Parathyroid adenoma (tissue), 2 donors: ENCODE measurements at regions not wholly inside any gene's neighbourhood (a gene's known extent, or its start where the extent isn't known, plus 50 kb on each side); places are given as distances from the start of the nearest gene placed in this dataset.
"Not testable (repeated sequence)": the region's sequence is repeated elsewhere in the genome, so short reads cannot be mapped to it uniquely, and the experiment has no call there.

Source experiments
- H2AFZ ChIP-seq: fragments of 300-600 bp; sonication (generic); one replicate; pipeline ENCODE4 v1.7.0; 2017; ENCODE audit warnings: antibody characterized with exemption, mild to moderate bottlenecking
- H3K27ac ChIP-seq: fragments of 300-600 bp; sonication (generic); one replicate; pipeline ENCODE4 v1.7.0; 2017
- H3K27me3 ChIP-seq: fragments of 300-600 bp; sonication (generic); one replicate; pipeline ENCODE4 v1.7.0; 2017; ENCODE audit warnings: low read length; ENCODE audit not compliant: control insufficient read depth, insufficient read depth
- H3K36me3 ChIP-seq: fragments of 300-600 bp; sonication (generic); one replicate; pipeline ENCODE4 v1.7.0; 2017; ENCODE audit warnings: low read length; ENCODE audit not compliant: control insufficient read depth, insufficient read depth
- H3K4me1 ChIP-seq: fragments of 300-600 bp; sonication (generic); one replicate; pipeline ENCODE4 v1.7.0; 2017; ENCODE audit warnings: control low read depth
- H3K4me2 ChIP-seq: fragments of 300-600 bp; sonication (generic); one replicate; pipeline ENCODE4 v1.7.0; 2017; ENCODE audit warnings: low read length
- H3K4me3 ChIP-seq: fragments of 300-600 bp; sonication (generic); one replicate; pipeline ENCODE4 v1.7.0; 2017; ENCODE audit warnings: low read depth, low read length
- H3K79me2 ChIP-seq: fragments of 300-600 bp; sonication (generic); one replicate; pipeline ENCODE4 v1.7.0; 2017; ENCODE audit warnings: control low read depth
- H3K9ac ChIP-seq: fragments of 300-600 bp; sonication (generic); one replicate; pipeline ENCODE4 v1.7.0; 2017; ENCODE audit warnings: mild to moderate bottlenecking
- H3K9me3 ChIP-seq: fragments of 300-600 bp; sonication (generic); one replicate; pipeline ENCODE4 v1.7.0; 2017; ENCODE audit warnings: low read length; ENCODE audit not compliant: control insufficient read depth
- CTCF ChIP-seq: fragments of 300-600 bp; sonication (generic); IDR thresholded peaks from one replicate; pipeline ENCODE4 v1.7.0; 2017; ENCODE audit warnings: antibody characterized with exemption, mild to moderate bottlenecking
- donor health status: primary hyperparathyroidism.

DNA sequence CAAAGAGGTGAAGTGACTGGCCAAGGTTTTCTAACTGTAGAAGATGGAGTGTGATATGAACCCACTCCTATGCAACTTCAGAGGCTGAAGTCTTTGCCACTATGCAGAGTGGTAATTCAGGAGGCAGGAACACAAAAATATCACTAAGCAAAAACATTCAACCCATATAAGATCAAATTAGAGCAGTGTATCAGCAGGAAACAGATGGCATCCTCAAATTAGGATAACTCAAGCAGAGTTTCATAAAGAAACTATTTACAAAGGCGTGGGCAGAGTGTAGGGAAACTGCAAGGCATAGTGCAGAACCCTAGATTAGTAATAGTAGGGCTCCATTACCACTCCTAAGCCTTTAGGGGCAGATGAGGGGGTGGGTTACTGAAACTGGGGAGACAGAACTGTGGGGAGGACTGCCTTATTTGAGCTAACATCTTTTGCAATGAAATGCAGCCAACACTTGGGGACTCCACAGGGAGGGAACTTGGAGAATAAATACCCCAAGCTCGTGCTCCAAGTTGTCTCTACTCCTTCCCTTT is 72.2 kb downstream of the PTTG1 start:
- Histone ChIP-seq H3K36me3 (no peaks in the 10 kb centered on the region), H3K9ac (no peak overlapping the region), H3K9me3 (no peaks in the 10 kb centered on the region), H3K4me3 (no peak overlapping the region), H3K27me3 (no peaks in the 10 kb centered on the region), H3K27ac (no peak overlapping the region), H3K79me2 (no peaks in the 10 kb centered on the region), H2AFZ (no peak overlapping the region), H3K4me1 (no peaks in the 10 kb centered on the region), H3K4me2 (no peak overlapping the region)
- no peak for TF ChIP-seq CTCF

GRCh38 chr5:160494451-160494850 is 72.8 kb downstream of the PTTG1 start:
- Histone ChIP-seq H3K4me3 (no peak overlapping the region), H3K27ac (no peak overlapping the region), H2AFZ (no peak overlapping the region), H3K79me2 (no peaks in the 10 kb centered on the region), H3K4me1 (no peaks in the 10 kb centered on the region), H3K9ac (no peak overlapping the region), H3K4me2 (no peak overlapping the region), H3K27me3 (no peaks in the 10 kb centered on the region), H3K36me3 (no peaks in the 10 kb centered on the region), H3K9me3 (no peaks in the 10 kb centered on the region)
- TF ChIP-seq CTCF, result no peak

DNA sequence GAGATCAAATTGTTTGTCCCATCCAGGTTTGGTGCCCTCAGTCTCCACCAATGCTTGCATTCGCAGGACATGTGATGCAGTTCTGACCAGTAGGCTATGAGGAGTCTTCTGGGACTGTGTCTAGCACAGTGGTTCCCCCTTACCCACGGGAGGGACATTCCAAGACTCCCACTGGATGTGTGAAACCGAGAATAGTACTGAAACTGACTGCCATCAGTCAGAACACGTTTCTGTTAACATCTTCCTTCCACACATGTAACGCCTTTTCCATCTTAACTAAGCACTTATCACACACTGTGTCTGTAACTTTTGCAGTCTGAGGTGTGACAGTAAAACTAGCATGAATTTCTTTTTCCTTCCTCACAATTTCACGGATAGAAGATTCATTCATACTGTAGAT is 74.7 kb downstream of the PTTG1 start:
- no peaks in the 10 kb centered on the region for H3K79me2 ChIP-seq
- H3K4me3 ChIP-seq, result no peak overlapping the region
- H3K27me3 ChIP-seq, result no peaks in the 10 kb centered on the region
- H2AFZ ChIP-seq, result no peak overlapping the region
- H3K4me1 ChIP-seq, result no peaks in the 10 kb centered on the region
- no peak for TF ChIP-seq CTCF
- no peaks in the 10 kb centered on the region for H3K9me3 ChIP-seq
- no peak overlapping the region for H3K27ac ChIP-seq
- no peaks in the 10 kb centered on the region for H3K36me3 ChIP-seq
- H3K4me2 ChIP-seq, result no peak overlapping the region
- H3K9ac ChIP-seq, result no peak overlapping the region

GRCh38 chr5:160496784-160497183 is 75.1 kb downstream of the PTTG1 start:
- H3K27me3 ChIP-seq, result no peaks in the 10 kb centered on the region
- H3K9ac ChIP-seq, result no peak overlapping the region
- no peaks in the 10 kb centered on the region for H3K4me1 ChIP-seq
- H3K9me3 ChIP-seq, result no peaks in the 10 kb centered on the region
- H3K36me3 ChIP-seq, result no peaks in the 10 kb centered on the region
- H3K27ac ChIP-seq, result no peak overlapping the region
- H3K4me3 ChIP-seq, result no peak overlapping the region
- no peaks in the 10 kb centered on the region for H3K79me2 ChIP-seq
- TF ChIP-seq CTCF, result no peak
- H2AFZ ChIP-seq, result no peak overlapping the region
- H3K4me2 ChIP-seq, result no peak overlapping the region

GRCh38 chr5:160497878-160498277 is 76.2 kb downstream of the PTTG1 start:
- no peak overlapping the region for H3K9ac ChIP-seq
- H3K36me3 ChIP-seq, result no peaks in the 10 kb centered on the region
- H3K27me3 ChIP-seq, result no peaks in the 10 kb centered on the region
- H3K27ac ChIP-seq, result no peak overlapping the region
- no peaks in the 10 kb centered on the region for H3K4me1 ChIP-seq
- no peaks in the 10 kb centered on the region for H3K9me3 ChIP-seq
- no peak overlapping the region for H3K4me3 ChIP-seq
- TF ChIP-seq CTCF, result no peak
- no peaks in the 10 kb centered on the region for H3K79me2 ChIP-seq
- no peak overlapping the region for H3K4me2 ChIP-seq
- no peak overlapping the region for H2AFZ ChIP-seq

GRCh38 chr5:160498441-160499043 is 76.9 kb downstream of the PTTG1 start:
- H3K27me3 ChIP-seq, H3K4me2 ChIP-seq, H3K27ac ChIP-seq, H3K4me3 ChIP-seq, H3K79me2 ChIP-seq, H2AFZ ChIP-seq, H3K4me1 ChIP-seq, H3K9ac ChIP-seq, H3K36me3 ChIP-seq, H3K9me3 ChIP-seq: not testable (repeated sequence)
